Stimulated activated CD8-positive, alpha-beta memory T cell treated with anti-CD3 and anti-CD28 coated beads, Interleukin-4, amount 100 ng/mL, for 1 hour (primary cell): ENCODE measurements at regions not wholly inside any gene's neighbourhood (a gene's known extent, or its start where the extent isn't known, plus 50 kb on each side); places are given as distances from the start of the nearest gene placed in this dataset.
"Not testable (repeated sequence)": the region's sequence is repeated elsewhere in the genome, so short reads cannot be mapped to it uniquely, and the experiment has no call there.

Experiments
- DNase-seq, 2 donors: peaks; one replicate each; pipeline ENCODE4 v3.0.0-alpha.2; 2020; ENCODE audit warnings: low read depth in 2 of 2, low spot score in 1 of 2

DNA sequence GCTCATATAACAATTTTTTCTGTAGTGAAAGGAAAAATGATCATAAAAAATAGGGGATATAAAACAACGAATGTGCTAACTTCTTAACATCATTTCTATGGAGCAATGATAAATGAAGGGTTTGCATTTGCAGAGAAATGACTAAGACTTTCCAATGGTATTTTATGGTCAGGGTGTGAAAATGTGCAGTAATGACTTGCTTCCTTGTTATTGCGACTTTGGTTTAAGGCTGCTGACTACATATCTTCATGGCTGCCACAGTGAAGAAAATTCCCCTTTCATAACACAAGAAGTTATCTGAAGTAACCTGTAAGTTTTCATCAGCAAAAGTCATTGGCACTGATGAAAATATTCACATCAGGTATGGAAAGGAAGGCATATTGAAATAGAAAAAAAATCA lies 166.1 kb upstream of the NRG3 start:
- DNase-seq = no peak

DNA sequence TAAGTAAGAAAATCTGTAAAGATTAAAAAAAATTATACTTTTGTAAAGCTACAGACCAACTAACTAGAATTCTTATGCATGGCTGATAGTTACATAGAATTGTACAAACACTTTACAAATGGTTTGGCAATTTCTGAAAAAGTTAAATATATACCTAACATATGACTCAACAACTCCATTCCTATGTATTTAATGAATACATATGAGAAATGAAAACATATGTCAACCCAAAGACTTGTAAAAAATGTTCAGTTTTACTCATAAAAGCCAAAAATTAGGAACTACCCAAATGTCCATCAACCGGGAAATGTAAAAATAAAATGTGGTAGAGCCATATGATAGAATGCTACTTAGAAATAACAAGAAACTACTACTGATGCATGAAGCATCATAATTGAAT lies 152.6 kb upstream of the NRG3 start:
- no peak for DNase-seq

DNA sequence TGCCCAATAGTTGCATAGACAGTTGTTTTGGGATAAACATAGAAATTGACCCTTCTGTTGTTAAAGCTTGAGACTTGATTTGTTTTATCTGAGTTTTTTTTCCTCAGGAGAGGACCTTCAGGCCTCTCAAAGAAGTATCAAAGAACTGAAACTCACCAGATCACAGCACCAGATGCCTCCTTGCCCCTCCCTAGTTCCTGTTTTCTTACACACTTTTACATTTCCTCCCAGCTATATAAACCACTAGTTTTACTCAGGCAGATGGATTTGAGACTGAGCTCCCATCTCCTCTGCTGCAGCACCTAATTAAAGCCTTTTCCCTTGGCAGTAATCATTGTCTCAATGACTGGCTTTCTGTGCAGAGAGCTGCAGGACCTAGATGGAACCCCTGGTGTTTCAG lies 150.6 kb upstream of the NRG3 start:
- DNase-seq = no peak

DNA sequence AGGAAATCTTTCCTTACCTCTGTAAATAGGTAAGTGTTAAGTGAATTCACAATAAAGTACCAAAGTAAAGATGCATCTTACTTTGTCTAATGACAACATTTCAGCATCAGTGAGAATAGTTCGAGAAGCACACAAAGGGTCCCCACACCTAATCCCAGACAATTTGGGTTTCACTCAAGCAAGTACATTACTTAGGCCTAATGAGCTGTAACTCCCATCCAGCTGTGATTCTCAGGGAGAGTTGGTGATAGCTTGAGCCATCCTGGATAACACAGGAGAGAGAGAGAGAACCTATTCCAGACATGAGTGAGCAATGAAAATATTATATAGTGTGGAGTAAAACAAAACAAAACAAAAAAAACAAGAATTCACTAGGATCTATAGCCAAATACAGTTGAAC lies 149.1 kb upstream of the NRG3 start:
- DNase-seq = no peak

DNA sequence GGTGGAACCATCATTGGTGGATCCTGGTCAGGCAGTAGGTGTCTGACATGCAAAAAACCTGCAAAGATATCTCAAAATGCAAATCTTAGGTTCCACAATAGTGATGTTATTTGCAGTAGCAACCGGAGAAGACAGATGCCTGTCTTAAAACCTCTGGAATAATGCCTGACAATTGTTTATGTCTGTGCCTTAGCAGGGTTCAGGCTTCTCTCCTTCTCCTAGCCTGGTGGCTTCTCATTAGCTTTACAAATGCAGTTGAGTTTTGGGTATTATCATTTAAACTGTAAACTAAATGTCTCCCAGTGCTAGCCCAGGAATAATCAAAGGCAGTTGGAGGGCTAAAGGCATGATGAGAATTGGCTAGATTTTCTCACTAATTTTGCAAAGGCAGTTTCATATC lies 146.3 kb upstream of the NRG3 start:
- DNase-seq = no peak

DNA sequence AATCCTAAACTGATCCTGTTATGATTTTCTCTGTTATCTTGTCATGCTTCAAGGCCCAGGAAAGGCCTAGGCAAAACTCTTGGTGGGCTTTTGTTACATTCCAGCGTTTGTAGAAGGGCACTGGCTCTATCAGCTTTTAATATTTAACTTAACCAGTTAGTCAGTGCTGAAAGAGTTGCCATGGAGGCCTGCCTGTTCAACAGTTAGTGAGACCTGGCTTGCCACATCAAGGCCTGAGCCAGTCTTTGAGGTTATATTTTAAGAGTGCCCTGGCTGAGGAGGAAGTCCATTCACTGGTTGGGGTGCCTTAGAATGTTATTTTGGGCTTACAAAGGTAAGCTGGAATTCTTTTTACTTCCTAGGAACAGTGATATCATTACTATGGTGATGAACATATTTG lies 144.1 kb upstream of the NRG3 start:
- no peak for DNase-seq

DNA sequence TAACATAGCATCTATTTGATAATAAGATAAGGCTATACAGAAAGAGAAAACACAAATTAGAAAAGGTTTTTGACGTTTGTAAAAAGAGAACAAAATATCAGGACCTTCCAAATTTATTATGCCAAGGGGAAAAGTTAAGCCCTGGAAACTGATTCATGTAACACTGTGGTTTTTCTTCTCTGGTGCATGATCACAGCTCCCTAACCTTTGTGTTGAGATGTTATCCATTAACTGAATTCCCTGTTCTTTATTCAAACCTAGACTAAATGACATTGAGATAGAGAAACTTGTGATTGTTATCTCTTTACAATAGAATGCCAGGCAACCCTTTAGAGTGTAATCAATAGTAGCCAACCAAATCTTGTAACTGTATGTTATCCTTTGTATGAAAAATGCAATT lies 141.5 kb upstream of the NRG3 start:
- DNase-seq = no peak

DNA sequence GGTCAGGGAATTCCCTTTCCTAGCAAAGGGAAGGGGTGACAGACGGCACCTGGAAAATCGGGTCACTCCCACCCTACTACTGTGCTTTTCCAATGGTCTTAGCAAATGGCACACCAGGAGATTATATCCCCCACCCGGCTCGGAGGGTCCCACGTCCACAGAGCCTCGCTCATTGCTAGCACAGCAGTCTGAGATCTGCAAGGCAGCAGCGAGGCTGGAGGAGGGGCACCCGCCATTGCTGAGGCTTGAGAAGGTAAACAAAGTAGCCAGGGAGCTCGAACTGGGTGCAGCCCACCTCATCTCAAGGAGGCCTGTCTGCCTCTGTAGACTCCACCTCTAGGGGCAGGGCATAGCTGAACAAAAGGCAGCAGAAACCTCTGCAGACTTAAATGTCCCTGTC lies 139.8 kb upstream of the NRG3 start:
- not testable (repeated sequence) for DNase-seq

DNA sequence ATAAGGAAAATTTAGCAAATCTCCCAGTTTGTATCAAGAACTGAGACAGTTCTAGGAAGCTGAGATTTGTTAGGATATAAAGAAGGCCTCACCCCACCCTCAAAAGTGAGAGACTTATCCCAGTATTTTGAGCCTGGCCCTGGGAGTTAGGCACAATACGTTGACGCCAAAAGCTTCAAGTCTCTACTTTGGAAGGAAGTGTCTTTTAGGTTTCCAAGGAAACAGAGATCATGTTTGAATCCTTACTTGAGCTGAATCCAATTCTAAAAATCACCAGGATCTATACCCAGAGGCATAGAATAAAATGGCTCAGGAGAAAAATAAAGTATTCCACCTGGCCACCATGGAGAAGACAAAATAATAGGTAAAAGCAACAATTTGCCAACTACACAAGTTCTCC lies 115.9 kb upstream of the NRG3 start:
- no peak for DNase-seq

DNA sequence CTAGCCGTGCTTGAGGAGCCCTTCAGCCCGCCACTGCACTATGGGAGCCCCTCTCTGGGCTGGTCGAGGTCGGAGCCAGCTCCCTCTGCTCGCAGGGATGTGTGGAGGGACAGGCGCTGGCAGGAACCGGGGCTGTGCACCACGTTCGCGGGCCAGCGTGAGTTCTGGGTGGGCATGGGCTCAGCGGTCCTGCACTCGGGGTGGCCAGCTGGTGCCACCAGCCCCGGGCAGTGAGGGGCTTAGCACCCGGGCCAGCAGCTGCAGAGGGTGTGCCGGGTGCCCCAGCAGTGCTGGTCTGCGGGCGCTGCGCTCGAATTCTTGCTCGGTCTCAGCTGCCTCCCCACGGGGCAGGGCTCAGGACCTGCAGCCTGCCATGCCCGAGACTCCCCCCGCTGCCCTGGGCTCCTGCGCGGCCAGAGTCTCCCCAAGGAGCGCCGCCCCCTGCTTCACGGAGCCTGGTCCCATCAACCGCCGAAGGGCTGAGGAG lies 90.8 kb upstream of the NRG3 start:
- no peak for DNase-seq

DNA sequence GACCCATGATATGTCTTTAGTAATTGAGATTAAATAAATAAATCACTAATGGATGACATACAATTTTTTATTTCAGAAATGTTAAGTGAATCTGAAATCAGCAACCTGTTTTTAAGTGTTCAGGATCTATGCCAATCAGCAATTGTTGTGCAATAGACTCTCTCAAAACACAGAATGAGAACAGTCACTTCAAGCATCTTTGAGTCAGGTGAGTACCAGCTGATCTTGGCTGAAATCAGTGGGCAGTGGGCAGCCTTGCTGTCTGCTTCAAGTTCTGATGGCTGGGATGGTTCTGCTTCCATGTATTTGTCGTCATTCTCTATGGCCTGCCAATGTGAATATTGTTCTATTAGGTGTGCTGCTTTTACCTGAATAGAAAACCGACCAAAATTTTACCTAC lies 82.3 kb upstream of the NRG3 start:
- DNase-seq = no peak

DNA sequence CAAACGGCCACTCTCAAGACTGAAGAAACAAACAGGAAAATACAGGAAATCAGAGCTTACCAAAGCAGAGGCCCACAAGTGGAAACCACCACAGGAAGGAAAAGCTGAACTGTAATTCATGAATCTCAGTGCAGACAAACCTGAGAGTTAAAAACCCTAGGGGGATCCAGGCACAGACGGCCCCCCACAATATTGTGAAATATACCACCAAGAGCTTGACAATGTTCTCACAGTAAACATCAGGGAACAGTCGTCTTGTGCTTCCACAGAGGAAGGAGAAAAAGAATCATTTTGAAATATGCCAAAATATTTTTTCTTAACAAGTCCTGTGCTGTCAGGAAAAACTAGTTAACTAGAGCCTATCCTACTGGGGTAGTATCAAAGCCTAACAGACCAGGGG lies 68.2 kb upstream of the NRG3 start:
- no peak for DNase-seq

DNA sequence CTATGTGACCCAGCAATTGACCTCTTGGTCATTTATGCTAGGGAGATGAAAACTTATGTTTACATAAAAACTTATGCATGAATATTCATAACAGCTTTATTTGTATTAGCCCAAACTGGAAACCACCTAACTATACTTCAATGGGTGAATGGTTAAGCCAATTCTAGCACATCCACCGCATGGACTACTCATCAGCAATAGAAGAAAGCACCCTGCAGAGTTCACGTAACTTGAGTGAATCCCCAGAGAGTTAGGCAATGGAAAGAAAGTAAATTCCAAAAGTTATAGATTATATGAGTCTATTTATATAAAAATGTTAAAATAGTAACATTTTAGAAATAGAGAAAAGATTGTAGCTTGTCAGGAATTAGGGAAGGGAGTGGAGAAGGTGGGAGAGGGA lies 60.2 kb upstream of the NRG3 start:
- DNase-seq = no peak

DNA sequence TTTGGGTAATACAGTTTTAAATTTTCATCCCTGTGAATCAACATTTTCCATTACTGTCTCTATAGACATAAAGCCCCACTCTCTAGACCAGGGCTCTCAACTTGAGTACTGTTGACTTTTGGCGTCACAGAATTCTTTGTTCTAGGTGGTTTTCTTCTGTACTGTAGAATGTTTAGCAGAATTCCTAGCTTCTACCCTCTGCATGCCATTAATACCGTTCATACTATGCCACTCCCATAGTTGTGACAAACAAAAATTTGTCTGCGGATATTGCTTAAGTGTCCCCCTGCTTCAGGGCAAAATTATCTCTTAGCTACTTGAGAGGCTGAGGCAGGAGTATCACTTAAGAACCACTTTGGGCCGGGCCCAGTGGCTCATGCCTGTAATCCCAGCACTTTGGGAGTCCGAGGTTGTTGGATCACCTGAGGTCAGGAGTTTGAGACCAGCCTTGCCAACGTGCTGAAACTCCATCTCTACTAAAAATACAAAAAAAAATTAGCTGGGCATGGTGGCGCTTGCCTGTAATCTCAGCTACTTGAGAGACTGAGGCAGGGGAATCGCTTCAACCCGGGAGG lies 57.3 kb upstream of the NRG3 start:
- DNase-seq = no peak

DNA sequence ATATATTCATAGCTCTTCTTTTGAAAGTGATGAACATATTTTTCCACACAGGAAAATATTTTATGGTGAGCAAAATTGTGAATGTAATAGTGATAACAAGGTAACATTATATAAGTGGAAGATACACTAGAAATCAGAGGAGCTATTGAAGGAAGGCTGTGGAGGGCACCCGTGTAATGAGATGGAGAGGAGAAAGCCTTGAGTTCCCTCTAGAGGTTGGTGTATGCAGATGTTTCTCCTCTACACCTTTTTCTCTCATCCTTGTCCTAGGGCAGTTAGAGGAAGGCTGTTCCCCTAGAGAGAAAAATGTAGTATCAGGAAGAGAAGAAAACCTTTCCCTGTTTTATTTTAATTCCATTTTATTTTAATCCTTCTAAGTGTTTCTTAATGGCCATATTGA lies 54.6 kb upstream of the NRG3 start:
- DNase-seq = no peak
